SK-N-SH treated with all-trans-retinoic acid at 6 μM for 48 hours (cell line): ENCODE measurements at regions not wholly inside any gene's neighbourhood (a gene's known extent, or its start where the extent isn't known, plus 50 kb on each side); places are given as distances from the start of the nearest gene placed in this dataset.
A peak's percentile ranks its signal among the peaks of the same experiment; 100 is the strongest.

ENCODE experiments used
- ATAC-seq: fragments of 200-7000 bp; cut with Tn5 transposase; 3 replicates; pipeline ENCODE4 v1.9.1; 2020; ENCODE audit warnings: mild to moderate bottlenecking, moderate library complexity
- ARNTL ChIP-seq: fragments of 450-650 bp; formaldehyde crosslinking; IDR thresholded peaks from 2 replicates; pipeline ENCODE4 v1.5.0; 2020; ENCODE audit warnings: low read depth, mild to moderate bottlenecking, moderate library complexity, borderline replicate concordance
- BACH2 ChIP-seq: fragments of 250-450 bp; sonication (Bioruptor Pico); IDR thresholded peaks from 2 replicates; pipeline ENCODE4 v1.9.0; 2021; ENCODE audit warnings: mild to moderate bottlenecking, borderline replicate concordance
- CREB5 ChIP-seq: fragments of 250-450 bp; sonication (Bioruptor Pico); IDR thresholded peaks from 2 replicates; pipeline ENCODE4 v1.5.1; 2020; ENCODE audit warnings: low read depth, mild to moderate bottlenecking, moderate library complexity
- ESRRG ChIP-seq: fragments of 250-450 bp; sonication (Bioruptor Pico); IDR thresholded peaks from 2 replicates; pipeline ENCODE4 v1.6.1; 2021; ENCODE audit warnings: mild to moderate bottlenecking
- GLIS3 ChIP-seq: fragments of 250-450 bp; sonication (Bioruptor Pico); IDR thresholded peaks from 2 replicates; pipeline ENCODE4 v1.5.0; 2020; ENCODE audit warnings: mild to moderate bottlenecking, moderate library complexity
- ISL1 ChIP-seq: fragments of 250-450 bp; sonication (Bioruptor Pico); IDR thresholded peaks from 2 replicates; pipeline ENCODE4 v2.1.2; 2022; ENCODE audit warnings: mild to moderate bottlenecking, moderate library complexity
- OSR1 ChIP-seq: fragments of 250-450 bp; sonication (Bioruptor Pico); IDR thresholded peaks from 2 replicates; pipeline ENCODE4 v1.8.0; 2022; ENCODE audit warnings: moderate library complexity, mild to moderate bottlenecking, inconsistent platforms
- POU6F1 ChIP-seq: fragments of 250-450 bp; sonication (Bioruptor Pico); IDR thresholded peaks from 2 replicates; pipeline ENCODE4 v1.8.0; 2021; ENCODE audit warnings: low read depth, mild to moderate bottlenecking, moderate library complexity, borderline replicate concordance
- PPARA ChIP-seq: fragments of 250-450 bp; sonication (Bioruptor Pico); IDR thresholded peaks from 2 replicates; pipeline ENCODE4 v1.5.0; 2020; ENCODE audit warnings: mild to moderate bottlenecking, borderline replicate concordance
- RARB ChIP-seq: fragments of 250-450 bp; sonication (Bioruptor Pico); IDR thresholded peaks from 2 replicates; pipeline ENCODE4 v1.8.0; 2021; ENCODE audit warnings: mild to moderate bottlenecking, moderate library complexity
- TCF4 ChIP-seq: fragments of 250-450 bp; sonication (Bioruptor Pico); IDR thresholded peaks from 2 replicates; pipeline ENCODE4 v1.8.0; 2021; ENCODE audit warnings: mild to moderate bottlenecking, moderate library complexity, borderline replicate concordance
- TOX ChIP-seq: fragments of 250-450 bp; sonication (Bioruptor Pico); IDR thresholded peaks from 2 replicates; pipeline ENCODE4 v1.8.0; 2021; ENCODE audit warnings: mild to moderate bottlenecking, moderate library complexity, borderline replicate concordance
- ZC3H10 ChIP-seq: fragments of 250-450 bp; sonication (Bioruptor Pico); IDR thresholded peaks from 2 replicates; pipeline ENCODE4 v1.5.1; 2021; ENCODE audit warnings: mild to moderate bottlenecking, moderate library complexity
- ZFP3 ChIP-seq: fragments of 250-450 bp; sonication (Bioruptor Pico); IDR thresholded peaks from 2 replicates; pipeline ENCODE4 v1.5.0; 2020; ENCODE audit warnings: mild to moderate bottlenecking, moderate library complexity
- ZFP30 ChIP-seq: fragments of 450-650 bp; formaldehyde crosslinking; IDR thresholded peaks from 2 replicates; pipeline ENCODE4 v1.5.0; 2022; ENCODE audit warnings: mild to moderate bottlenecking, moderate library complexity
- ZNF565 ChIP-seq: fragments of 450-650 bp; formaldehyde crosslinking; conservative IDR thresholded peaks from 2 replicates; pipeline ENCODE4 v1.5.0; 2020; ENCODE audit warnings: low read depth, mild to moderate bottlenecking, moderate library complexity
- ZNF70 ChIP-seq: fragments of 450-650 bp; formaldehyde crosslinking; IDR thresholded peaks from 2 replicates; pipeline ENCODE4 v1.5.0; 2020; ENCODE audit warnings: mild to moderate bottlenecking, moderate library complexity
- ZNF8 ChIP-seq: fragments of 450-650 bp; formaldehyde crosslinking; IDR thresholded peaks from 2 replicates; pipeline ENCODE4 v1.5.0; 2020; ENCODE audit warnings: mild to moderate bottlenecking, moderate library complexity
- TF ChIP-seq, protein P1 (sequence below): fragments of 250-450 bp; sonication (Bioruptor Pico); IDR thresholded peaks from 2 replicates; pipeline ENCODE4 v1.5.1; 2021; ENCODE audit warnings: mild to moderate bottlenecking, moderate library complexity
- TF ChIP-seq, protein P2 (sequence below): fragments of 250-450 bp; sonication (Bioruptor Pico); IDR thresholded peaks from 2 replicates; pipeline ENCODE4 v1.5.0; 2020; ENCODE audit warnings: mild to moderate bottlenecking, moderate library complexity

DNA sequence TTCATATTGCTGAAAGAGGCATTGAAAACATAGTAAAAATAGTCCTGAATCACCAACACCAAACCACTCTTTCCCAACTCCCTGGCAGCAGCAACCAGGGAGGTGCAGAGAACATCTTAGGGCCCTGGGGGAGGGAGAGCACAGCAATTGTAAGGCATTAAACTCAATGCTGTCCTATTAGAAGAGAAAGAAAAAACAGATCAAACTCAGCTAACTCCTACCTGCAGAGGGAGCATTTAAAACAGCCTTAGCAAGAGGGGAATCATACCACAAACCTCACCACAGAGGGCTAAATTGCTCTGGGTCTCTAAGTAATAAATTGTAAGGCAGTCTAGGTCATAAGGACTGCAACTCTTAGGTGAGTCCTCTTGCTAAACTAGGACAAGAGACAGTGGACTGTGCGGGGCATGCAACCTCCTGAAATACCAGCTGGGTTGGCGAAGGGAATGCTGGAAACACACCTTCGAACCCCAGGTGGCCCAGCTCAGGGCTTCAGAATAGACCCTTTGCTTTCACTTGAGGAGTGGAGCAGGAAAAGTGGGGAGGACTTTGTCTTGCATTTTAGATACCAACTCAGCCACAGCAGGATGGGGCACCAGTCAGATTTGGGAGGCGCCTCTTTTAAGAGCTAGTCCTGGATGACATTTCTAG, 697.1 kb upstream of the FAT3 start:
- ATAC-seq: no peak
- TF ChIP-seq ZNF70 (CRISPR knock-in tag) (no peak), TCF4 (no peak), PPARA (CRISPR knock-in tag) (no peak), ZFP3 (CRISPR knock-in tag) (no peak), ZNF8 (CRISPR knock-in tag) (no peak), ARNTL (CRISPR knock-in tag) (no peak), ESRRG (CRISPR knock-in tag) (no peak), OSR1 (no peak), CREB5 (no peak), POU6F1 (CRISPR knock-in tag) (no peak), ISL1 (CRISPR knock-in tag) (no peak), BACH2 (CRISPR knock-in tag) (no peak), ZC3H10 (CRISPR knock-in tag) (no peak), TOX (CRISPR knock-in tag) (no peak)
- TF ChIP-seq, protein P1, sequence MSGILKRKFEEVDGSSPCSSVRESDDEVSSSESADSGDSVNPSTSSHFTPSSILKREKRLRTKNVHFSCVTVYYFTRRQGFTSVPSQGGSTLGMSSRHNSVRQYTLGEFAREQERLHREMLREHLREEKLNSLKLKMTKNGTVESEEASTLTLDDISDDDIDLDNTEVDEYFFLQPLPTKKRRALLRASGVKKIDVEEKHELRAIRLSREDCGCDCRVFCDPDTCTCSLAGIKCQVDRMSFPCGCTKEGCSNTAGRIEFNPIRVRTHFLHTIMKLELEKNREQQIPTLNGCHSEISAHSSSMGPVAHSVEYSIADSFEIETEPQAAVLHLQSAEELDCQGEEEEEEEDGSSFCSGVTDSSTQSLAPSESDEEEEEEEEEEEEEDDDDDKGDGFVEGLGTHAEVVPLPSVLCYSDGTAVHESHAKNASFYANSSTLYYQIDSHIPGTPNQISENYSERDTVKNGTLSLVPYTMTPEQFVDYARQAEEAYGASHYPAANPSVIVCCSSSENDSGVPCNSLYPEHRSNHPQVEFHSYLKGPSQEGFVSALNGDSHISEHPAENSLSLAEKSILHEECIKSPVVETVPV (CRISPR knock-in tag): no peak

- TF ChIP-seq ISL1 (CRISPR knock-in tag): peak; percentile 42
- no peak for TF ChIP-seq ZNF70 (CRISPR knock-in tag)
- TF ChIP-seq, all 23 proteins: peak for 1
- 0 out of 3 replicates have a peak, but pooled peaks have one; percentile 19 for ATAC-seq
Observed at GRCh38 chr11:91513734-91514133, 710.9 kb upstream of the FAT3 start.

DNA sequence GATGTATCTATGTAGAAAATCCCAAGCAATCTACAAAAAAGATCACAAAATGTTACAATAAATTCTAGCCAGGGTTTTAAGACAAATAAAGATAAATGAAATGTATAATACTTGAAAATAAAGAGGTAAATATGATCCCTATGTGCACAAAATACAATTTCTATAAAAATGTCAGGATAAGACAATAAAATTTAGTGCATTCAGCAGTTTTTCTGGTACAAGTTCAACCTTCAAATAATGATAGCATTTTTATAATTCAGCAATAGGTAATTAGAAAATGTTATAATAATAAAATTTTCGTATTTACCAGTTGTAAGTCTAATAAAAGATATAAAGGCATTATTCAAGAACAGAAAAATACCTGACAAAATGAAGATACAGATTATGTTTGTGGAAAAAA, 726.8 kb upstream of the FAT3 start:
- TF ChIP-seq ESRRG (CRISPR knock-in tag): no peak
- TF ChIP-seq ISL1 (CRISPR knock-in tag): no peak
- TF ChIP-seq TCF4: no peak
- no peak for TF ChIP-seq OSR1
- no peak for TF ChIP-seq ZNF70 (CRISPR knock-in tag)
- TF ChIP-seq RARB (CRISPR knock-in tag): no peak
- TF ChIP-seq, protein P2, sequence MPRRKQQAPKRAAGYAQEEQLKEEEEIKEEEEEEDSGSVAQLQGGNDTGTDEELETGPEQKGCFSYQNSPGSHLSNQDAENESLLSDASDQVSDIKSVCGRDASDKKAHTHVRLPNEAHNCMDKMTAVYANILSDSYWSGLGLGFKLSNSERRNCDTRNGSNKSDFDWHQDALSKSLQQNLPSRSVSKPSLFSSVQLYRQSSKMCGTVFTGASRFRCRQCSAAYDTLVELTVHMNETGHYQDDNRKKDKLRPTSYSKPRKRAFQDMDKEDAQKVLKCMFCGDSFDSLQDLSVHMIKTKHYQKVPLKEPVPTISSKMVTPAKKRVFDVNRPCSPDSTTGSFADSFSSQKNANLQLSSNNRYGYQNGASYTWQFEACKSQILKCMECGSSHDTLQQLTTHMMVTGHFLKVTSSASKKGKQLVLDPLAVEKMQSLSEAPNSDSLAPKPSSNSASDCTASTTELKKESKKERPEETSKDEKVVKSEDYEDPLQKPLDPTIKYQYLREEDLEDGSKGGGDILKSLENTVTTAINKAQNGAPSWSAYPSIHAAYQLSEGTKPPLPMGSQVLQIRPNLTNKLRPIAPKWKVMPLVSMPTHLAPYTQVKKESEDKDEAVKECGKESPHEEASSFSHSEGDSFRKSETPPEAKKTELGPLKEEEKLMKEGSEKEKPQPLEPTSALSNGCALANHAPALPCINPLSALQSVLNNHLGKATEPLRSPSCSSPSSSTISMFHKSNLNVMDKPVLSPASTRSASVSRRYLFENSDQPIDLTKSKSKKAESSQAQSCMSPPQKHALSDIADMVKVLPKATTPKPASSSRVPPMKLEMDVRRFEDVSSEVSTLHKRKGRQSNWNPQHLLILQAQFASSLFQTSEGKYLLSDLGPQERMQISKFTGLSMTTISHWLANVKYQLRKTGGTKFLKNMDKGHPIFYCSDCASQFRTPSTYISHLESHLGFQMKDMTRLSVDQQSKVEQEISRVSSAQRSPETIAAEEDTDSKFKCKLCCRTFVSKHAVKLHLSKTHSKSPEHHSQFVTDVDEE (CRISPR knock-in tag): no peak
- TF ChIP-seq ZFP30 (CRISPR knock-in tag): no peak
- ATAC-seq: no peak

GRCh38 chr11:91495837-91496236, 728.8 kb upstream of the FAT3 start:
- no peak for ATAC-seq
- TF ChIP-seq ESRRG (CRISPR knock-in tag): no peak
- TF ChIP-seq, protein P1 (CRISPR knock-in tag): no peak
- TF ChIP-seq TCF4: no peak
- no peak for TF ChIP-seq OSR1
- no peak for TF ChIP-seq ZNF70 (CRISPR knock-in tag)
- TF ChIP-seq GLIS3: no peak
- no peak for TF ChIP-seq ZNF565 (CRISPR knock-in tag)
- TF ChIP-seq, all 23 proteins: peak for 0
